ENCODE measurements at regions not wholly inside any gene's neighbourhood (a gene's known extent, or its start where the extent isn't known, plus 50 kb on each side); places are given as distances from the start of the nearest gene placed in this dataset.

DNA sequence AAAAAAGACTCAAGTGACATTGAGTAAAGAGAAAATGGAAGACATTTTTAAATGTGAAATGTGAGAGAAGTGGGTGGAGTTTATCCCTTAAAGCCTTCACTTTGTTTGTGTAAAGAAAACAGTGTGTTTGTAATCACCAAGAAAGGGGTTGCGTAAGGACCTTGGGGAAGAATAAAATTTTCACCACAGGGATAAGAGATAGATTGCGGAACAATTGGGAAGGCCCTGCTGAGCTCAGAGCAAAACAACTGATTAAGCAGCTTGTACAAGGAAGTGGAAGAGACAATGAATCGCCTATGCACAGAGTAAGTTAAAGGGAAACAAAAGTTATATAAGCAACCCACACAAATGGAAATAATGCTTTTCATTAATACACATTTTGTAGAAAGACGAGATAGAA, 327.7 kb downstream of the RAD51AP2 start:
- DNase-seq (ENCODE audit: low spot score in 2 of 2): no peak
- Histone ChIP-seq H3K27ac (no peak overlapping the region), H3K36me3 (no peaks in the 10 kb centered on the region), H3K9me3 (no peaks in the 10 kb centered on the region), H3K4me1 (no peaks in the 10 kb centered on the region), H3K4me3 (no peak overlapping the region), H3K27me3 (no peaks in the 10 kb centered on the region)
- no peak for TF ChIP-seq POLR2AphosphoS5 (IDR thresholded peaks at IDR 0.05)
- TF ChIP-seq, protein P1, sequence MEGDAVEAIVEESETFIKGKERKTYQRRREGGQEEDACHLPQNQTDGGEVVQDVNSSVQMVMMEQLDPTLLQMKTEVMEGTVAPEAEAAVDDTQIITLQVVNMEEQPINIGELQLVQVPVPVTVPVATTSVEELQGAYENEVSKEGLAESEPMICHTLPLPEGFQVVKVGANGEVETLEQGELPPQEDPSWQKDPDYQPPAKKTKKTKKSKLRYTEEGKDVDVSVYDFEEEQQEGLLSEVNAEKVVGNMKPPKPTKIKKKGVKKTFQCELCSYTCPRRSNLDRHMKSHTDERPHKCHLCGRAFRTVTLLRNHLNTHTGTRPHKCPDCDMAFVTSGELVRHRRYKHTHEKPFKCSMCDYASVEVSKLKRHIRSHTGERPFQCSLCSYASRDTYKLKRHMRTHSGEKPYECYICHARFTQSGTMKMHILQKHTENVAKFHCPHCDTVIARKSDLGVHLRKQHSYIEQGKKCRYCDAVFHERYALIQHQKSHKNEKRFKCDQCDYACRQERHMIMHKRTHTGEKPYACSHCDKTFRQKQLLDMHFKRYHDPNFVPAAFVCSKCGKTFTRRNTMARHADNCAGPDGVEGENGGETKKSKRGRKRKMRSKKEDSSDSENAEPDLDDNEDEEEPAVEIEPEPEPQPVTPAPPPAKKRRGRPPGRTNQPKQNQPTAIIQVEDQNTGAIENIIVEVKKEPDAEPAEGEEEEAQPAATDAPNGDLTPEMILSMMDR (IDR thresholded peaks at IDR 0.05): no peak
- no peak for TF ChIP-seq POLR2A (IDR thresholded peaks at IDR 0.05)
- intact Hi-C loops (cut with DNase I; ENCODE audit: low total_unique reads): no loop called here

DNA sequence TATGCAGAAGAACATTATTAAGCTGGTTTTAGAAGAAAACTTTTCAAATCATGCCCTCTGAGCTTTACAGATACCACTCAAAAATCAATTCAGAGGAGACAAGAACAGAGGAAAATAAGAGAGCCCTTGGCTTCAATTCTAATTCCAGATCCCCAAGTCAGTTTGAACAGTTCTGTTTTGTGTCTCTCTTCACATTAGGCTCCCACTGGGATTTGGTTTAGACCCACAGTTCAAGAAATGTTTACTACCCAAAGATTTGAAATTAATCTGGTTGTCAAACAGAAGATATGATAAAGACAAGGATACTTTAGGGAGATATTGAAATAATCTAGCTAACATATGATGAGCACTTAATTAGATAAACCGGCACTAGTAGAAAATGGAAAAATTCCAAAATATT, 329.5 kb downstream of the RAD51AP2 start:
- Histone ChIP-seq H3K4me1 (no peaks in the 10 kb centered on the region), H3K4me3 (no peak overlapping the region), H3K27ac (no peak overlapping the region), H3K27me3 (no peaks in the 10 kb centered on the region), H3K9me3 (no peaks in the 10 kb centered on the region), H3K36me3 (no peaks in the 10 kb centered on the region)
- intact Hi-C loops (cut with DNase I; ENCODE audit: low total_unique reads): no loop called here
- no peak for DNase-seq (ENCODE audit: low spot score in 2 of 2)
- TF ChIP-seq POLR2AphosphoS5 (IDR thresholded peaks at IDR 0.05): no peak
- TF ChIP-seq POLR2A (IDR thresholded peaks at IDR 0.05): no peak
- TF ChIP-seq, protein P1 (IDR thresholded peaks at IDR 0.05): no peak

DNA sequence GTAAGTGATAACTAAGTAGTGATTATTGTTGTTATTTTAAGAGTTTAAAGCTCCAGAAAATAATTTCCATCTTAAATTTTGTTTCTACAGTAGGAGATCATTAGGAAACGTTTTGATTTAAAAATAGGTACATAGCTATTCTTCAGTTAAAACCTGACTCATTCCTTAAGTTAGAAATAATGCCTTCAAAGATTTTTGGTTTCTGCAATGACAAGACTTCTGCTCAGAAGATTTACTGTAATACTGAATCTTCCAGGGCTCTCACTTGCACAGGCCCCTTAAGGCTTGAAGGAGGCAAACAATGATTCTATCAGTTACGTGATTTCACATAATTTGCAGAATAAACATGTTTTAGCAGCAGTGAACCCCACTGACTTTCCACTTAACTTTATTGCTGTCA, 333.7 kb downstream of the RAD51AP2 start:
- Histone ChIP-seq H3K27ac (no peak overlapping the region), H3K9me3 (no peaks in the 10 kb centered on the region), H3K4me3 (no peak overlapping the region), H3K4me1 (no peaks in the 10 kb centered on the region), H3K27me3 (no peaks in the 10 kb centered on the region), H3K36me3 (no peaks in the 10 kb centered on the region)
- intact Hi-C loops (cut with DNase I; ENCODE audit: low total_unique reads): no loop called here
- no peak for DNase-seq (ENCODE audit: low spot score in 2 of 2)
- TF ChIP-seq, protein P1 (IDR thresholded peaks at IDR 0.05): no peak
- no peak for TF ChIP-seq POLR2AphosphoS5 (IDR thresholded peaks at IDR 0.05)
- TF ChIP-seq POLR2A (IDR thresholded peaks at IDR 0.05): no peak

DNA sequence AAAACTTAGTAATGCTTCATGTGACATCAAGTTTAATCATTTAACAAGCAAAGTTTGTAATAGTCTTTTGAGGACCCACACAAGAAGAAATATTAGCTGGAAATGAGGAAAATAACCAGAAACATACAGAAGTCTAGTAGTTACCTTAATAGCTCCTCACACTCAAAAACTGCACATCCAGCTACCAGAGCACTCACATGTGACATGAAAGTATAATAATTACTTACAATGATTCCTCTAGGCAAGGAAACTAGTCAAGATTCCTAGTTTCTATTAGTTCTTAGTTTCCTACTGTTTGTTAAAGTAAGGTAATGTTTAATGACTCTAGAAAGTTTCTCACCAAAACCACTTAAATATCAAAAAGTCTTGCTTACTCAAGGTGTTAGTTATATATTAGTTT, 335.8 kb downstream of the RAD51AP2 start:
- TF ChIP-seq, protein P1 (IDR thresholded peaks at IDR 0.05): no peak
- TF ChIP-seq POLR2AphosphoS5 (IDR thresholded peaks at IDR 0.05) (no peak), POLR2A (IDR thresholded peaks at IDR 0.05) (no peak)

DNA sequence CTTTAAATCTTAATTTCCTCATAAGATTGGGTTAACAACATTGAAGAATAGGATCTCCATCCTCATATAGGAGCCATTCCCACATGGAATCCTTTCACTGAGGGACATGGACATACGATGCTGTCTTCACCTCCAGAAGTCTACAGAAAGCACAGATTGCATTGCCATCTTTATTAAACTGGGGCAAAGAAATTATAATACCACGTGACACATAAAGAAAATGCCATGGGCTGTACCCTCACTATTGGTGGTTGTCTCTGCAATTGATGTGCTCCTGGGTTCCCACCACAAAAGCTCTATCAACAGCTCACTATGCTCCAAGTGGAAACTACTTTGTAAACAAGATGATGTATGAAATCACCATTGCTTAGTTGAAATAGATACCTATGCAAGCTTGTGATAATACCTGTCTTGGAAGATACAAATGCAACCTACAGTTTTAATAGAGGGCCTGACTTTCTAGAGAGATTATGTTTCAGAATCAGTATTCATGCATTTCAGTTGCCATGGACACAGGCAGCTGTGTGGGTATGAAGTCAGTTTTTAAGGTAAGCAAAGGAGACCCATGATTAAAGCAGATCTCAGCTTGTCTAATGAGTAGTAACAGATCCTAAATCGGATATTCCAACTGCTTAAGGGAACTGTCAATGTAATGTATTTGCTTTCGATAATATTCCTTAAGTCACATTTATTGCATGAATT, 337.0 kb downstream of the RAD51AP2 start:
- intact Hi-C loops (cut with DNase I; ENCODE audit: low total_unique reads): no loop called here
- H3K36me3 ChIP-seq: no peaks in the 10 kb centered on the region
- no peak overlapping the region for H3K27ac ChIP-seq
- no peak for DNase-seq (ENCODE audit: low spot score in 2 of 2)
- H3K9me3 ChIP-seq: no peaks in the 10 kb centered on the region
- H3K27me3 ChIP-seq: no peaks in the 10 kb centered on the region
- TF ChIP-seq POLR2AphosphoS5 (IDR thresholded peaks at IDR 0.05): no peak
- TF ChIP-seq POLR2A (IDR thresholded peaks at IDR 0.05): no peak
- TF ChIP-seq, protein P1 (IDR thresholded peaks at IDR 0.05): no peak
- no peak overlapping the region for H3K4me3 ChIP-seq
- H3K4me1 ChIP-seq: no peaks in the 10 kb centered on the region

More for the DNA sequence above, 335.8 kb downstream of the RAD51AP2 start:
- intact Hi-C loops (cut with DNase I; ENCODE audit: low total_unique reads): no loop called here
- no peak for DNase-seq (ENCODE audit: low spot score in 2 of 2)
- no peaks in the 10 kb centered on the region for H3K4me1 ChIP-seq
- H3K4me3 ChIP-seq: no peak overlapping the region
- H3K36me3 ChIP-seq: no peaks in the 10 kb centered on the region
- H3K9me3 ChIP-seq: no peaks in the 10 kb centered on the region
- no peak overlapping the region for H3K27ac ChIP-seq
- no peaks in the 10 kb centered on the region for H3K27me3 ChIP-seq
